B cell (primary cell): ENCODE measurements at regions not wholly inside any gene's neighbourhood (a gene's known extent, or its start where the extent isn't known, plus 50 kb on each side); places are given as distances from the start of the nearest gene placed in this dataset.

Experiments
- CTCF ChIP-seq: fragments of 200-600 bp; IDR thresholded peaks from one replicate; pipeline ENCODE4 v1.8.0; 2022; ENCODE audit warnings: antibody characterized with exemption, mild to moderate bottlenecking
- EZH2 ChIP-seq: IDR thresholded peaks from 2 replicates; pipeline ENCODE4 v1.6.1; 2012; ENCODE audit warnings: borderline replicate concordance, low read depth, mild to moderate bottlenecking, moderate library complexity, low read length; ENCODE audit not compliant: insufficient read depth, poor library complexity, severe bottlenecking

- TF ChIP-seq CTCF (no peak), EZH2 (no peak)
Observed at GRCh38 chr5:128825826-128826225, 139.5 kb upstream of the SLC27A6 start.
